H9 (cell line): ENCODE measurements at regions not wholly inside any gene's neighbourhood (a gene's known extent, or its start where the extent isn't known, plus 50 kb on each side); places are given as distances from the start of the nearest gene placed in this dataset.

ENCODE experiments used
- DNase-seq: peaks from one replicate; pipeline ENCODE4 v3.0.0-alpha.2; 2017
- H2AFZ ChIP-seq: one replicate; pipeline ENCODE4 v1.6.1; 2013; ENCODE audit warnings: mild to moderate bottlenecking, low read length, control low read depth, moderate library complexity
- H2AK5ac ChIP-seq: 2 replicates; pipeline ENCODE4 v1.6.1; 2013; ENCODE audit warnings: low read length, control low read depth, mixed read lengths; ENCODE audit not compliant: insufficient read length
- H2BK120ac ChIP-seq: one replicate; pipeline ENCODE4 v1.6.1; 2013; ENCODE audit warnings: low read depth, mild to moderate bottlenecking, low read length, control low read depth, inconsistent platforms; ENCODE audit not compliant: poor library complexity, severe bottlenecking
- H2BK12ac ChIP-seq: 2 replicates; pipeline ENCODE4 v1.6.1; 2013; ENCODE audit warnings: low read length, control low read depth, mixed read lengths, low read depth; ENCODE audit not compliant: insufficient read length
- H2BK15ac ChIP-seq: 2 replicates; pipeline ENCODE4 v1.6.1; 2013; ENCODE audit warnings: low read depth, low read length, control low read depth
- H2BK20ac ChIP-seq: one replicate; pipeline ENCODE4 v1.6.1; 2013; ENCODE audit warnings: low read depth, mild to moderate bottlenecking, low read length, control low read depth, inconsistent platforms; ENCODE audit not compliant: poor library complexity, severe bottlenecking
- H2BK5ac ChIP-seq: 2 replicates; pipeline ENCODE4 v1.6.1; 2013; ENCODE audit warnings: low read length, control low read depth, mixed read lengths; ENCODE audit not compliant: insufficient read length
- H3K14ac ChIP-seq: 2 replicates; pipeline ENCODE4 v1.6.1; 2013; ENCODE audit warnings: low read length, control low read depth; ENCODE audit not compliant: insufficient read depth
- H3K18ac ChIP-seq: 2 replicates; pipeline ENCODE4 v1.6.1; 2013; ENCODE audit warnings: low read depth, mild to moderate bottlenecking, mixed read lengths, low read length, control low read depth; ENCODE audit not compliant: insufficient read length
- H3K23ac ChIP-seq: 2 replicates; pipeline ENCODE4 v1.6.1; 2013; ENCODE audit warnings: low read length, control low read depth, mixed read lengths, low read depth; ENCODE audit not compliant: insufficient read length
- H3K23me2 ChIP-seq: 2 replicates; pipeline ENCODE4 v1.6.1; 2013; ENCODE audit warnings: low read depth, mild to moderate bottlenecking, mixed read lengths, low read length, control low read depth; ENCODE audit not compliant: insufficient read length, poor library complexity, severe bottlenecking
- H3K27ac ChIP-seq: 2 replicates; pipeline ENCODE4 v1.5.1; 2013; ENCODE audit warnings: low read length, control low read depth, mixed read lengths, low read depth; ENCODE audit not compliant: insufficient read length
- H3K27me3 ChIP-seq: 2 replicates; pipeline ENCODE4 v1.6.1; 2013; ENCODE audit warnings: low read length, control low read depth, inconsistent platforms; ENCODE audit not compliant: insufficient read depth
- H3K4ac ChIP-seq: 2 replicates; pipeline ENCODE4 v1.6.1; 2013; ENCODE audit warnings: low read depth, mild to moderate bottlenecking, control low read depth, inconsistent platforms, low read length, moderate library complexity
- H3K4me1 ChIP-seq: 2 replicates; pipeline ENCODE4 v1.6.1; 2013; ENCODE audit warnings: low read length, control low read depth, inconsistent platforms; ENCODE audit not compliant: insufficient read depth
- H3K4me2 ChIP-seq: 2 replicates; pipeline ENCODE4 v1.6.1; 2013; ENCODE audit warnings: low read length, control low read depth, mixed read lengths; ENCODE audit not compliant: insufficient read length, insufficient read depth
- H3K56ac ChIP-seq: 2 replicates; pipeline ENCODE4 v1.6.1; 2013; ENCODE audit warnings: low read depth, mild to moderate bottlenecking, mixed read lengths, low read length, control low read depth; ENCODE audit not compliant: insufficient read length
- H3K79me1 ChIP-seq: 2 replicates; pipeline ENCODE4 v1.6.1; 2013; ENCODE audit warnings: low read depth, mild to moderate bottlenecking, moderate library complexity, low read length, control low read depth, inconsistent platforms; ENCODE audit not compliant: insufficient read depth, poor library complexity, severe bottlenecking
- H3K79me2 ChIP-seq: 2 replicates; pipeline ENCODE4 v1.6.1; 2013; ENCODE audit warnings: low read length, control low read depth, inconsistent platforms; ENCODE audit not compliant: insufficient read depth
- H3K9ac ChIP-seq: 2 replicates; pipeline ENCODE4 v1.6.1; 2013; ENCODE audit warnings: low read length, control low read depth, mixed read lengths; ENCODE audit not compliant: insufficient read length; ENCODE audit errors: extremely low read depth
- H3K9me3 ChIP-seq: one replicate; pipeline ENCODE4 v1.6.1; 2013; ENCODE audit warnings: low read depth, low read length, inconsistent platforms; ENCODE audit not compliant: control insufficient read depth
- H3T11ph ChIP-seq: one replicate; pipeline ENCODE4 v1.6.1; 2013; ENCODE audit warnings: mild to moderate bottlenecking, low read length, control low read depth, inconsistent platforms
- H4K20me1 ChIP-seq: one replicate; pipeline ENCODE4 v1.6.1; 2013; ENCODE audit not compliant: control insufficient read depth, insufficient read length, insufficient read depth
- H4K5ac ChIP-seq: 2 replicates; pipeline ENCODE4 v1.6.1; 2013; ENCODE audit warnings: low read depth, mild to moderate bottlenecking, mixed read lengths, low read length, control low read depth; ENCODE audit not compliant: insufficient read length
- H4K8ac ChIP-seq: replicated peaks from 2 replicates; pipeline ENCODE4 v1.6.1; 2013; ENCODE audit warnings: low read length, control low read depth, mixed read lengths, low read depth; ENCODE audit not compliant: insufficient read length
- H4K91ac ChIP-seq: 2 replicates; pipeline ENCODE4 v1.6.1; 2013; ENCODE audit warnings: low read depth, mild to moderate bottlenecking, moderate library complexity, mixed read lengths, low read length, control low read depth; ENCODE audit not compliant: insufficient read length
- H3K27ac Mint-ChIP-seq, 3 experiments: 2 replicates in 2 of 3; 3 replicates in 1 of 3; pipeline ENCODE4 v1.8.0; 2020 to 2021; ENCODE audit warnings: mixed read lengths in 3 of 3, mild to moderate bottlenecking in 1 of 3, moderate library complexity in 1 of 3
- H3K27me3 Mint-ChIP-seq: 2 replicates; pipeline ENCODE4 v1.8.0; 2021; ENCODE audit warnings: low read depth, mild to moderate bottlenecking, moderate library complexity, mixed read lengths
- H3K36me3 Mint-ChIP-seq, 3 experiments: 2 replicates in 2 of 3; 3 replicates in 1 of 3; pipeline ENCODE4 v1.8.0; 2020 to 2021; ENCODE audit warnings: low read depth in 3 of 3, mixed read lengths in 3 of 3; ENCODE audit not compliant: insufficient read depth in 1 of 3
- H3K4me1 Mint-ChIP-seq, 2 experiments: 2 replicates each; pipeline ENCODE4 v1.8.0; 2020; ENCODE audit warnings: mixed read lengths in 2 of 2
- H3K4me3 Mint-ChIP-seq, 2 experiments: 2 replicates in 1 of 2; 3 replicates in 1 of 2; pipeline ENCODE4 v1.8.0; 2020 to 2021; ENCODE audit warnings: mild to moderate bottlenecking in 2 of 2, mixed read lengths in 2 of 2, moderate library complexity in 1 of 2
- H3K9me3 Mint-ChIP-seq, 2 experiments: 2 replicates in 1 of 2; 3 replicates in 1 of 2; pipeline ENCODE4 v1.8.0; 2020; ENCODE audit warnings: mild to moderate bottlenecking in 2 of 2, mixed read lengths in 2 of 2, moderate library complexity in 1 of 2
- CTCF ChIP-seq: fragments of 200-600 bp; sonication (generic); conservative IDR thresholded peaks from 3 replicates; pipeline ENCODE4 v1.8.0; 2021; ENCODE audit warnings: antibody characterized with exemption, mild to moderate bottlenecking
- WGBS: extraction: QIAGEN DNeasy Blood & Tissue Kit; methylation state at CpG from one replicate; pipeline ENCODE4 v1.1.7; 2013; ENCODE audit warnings: missing lambda C conversion rate, low lambda C conversion rate, mixed read lengths; ENCODE audit not compliant: insufficient read length; ENCODE audit errors: extremely low coverage; 5-methylcytosine and 5-hydroxymethylcytosine counted together

DNA sequence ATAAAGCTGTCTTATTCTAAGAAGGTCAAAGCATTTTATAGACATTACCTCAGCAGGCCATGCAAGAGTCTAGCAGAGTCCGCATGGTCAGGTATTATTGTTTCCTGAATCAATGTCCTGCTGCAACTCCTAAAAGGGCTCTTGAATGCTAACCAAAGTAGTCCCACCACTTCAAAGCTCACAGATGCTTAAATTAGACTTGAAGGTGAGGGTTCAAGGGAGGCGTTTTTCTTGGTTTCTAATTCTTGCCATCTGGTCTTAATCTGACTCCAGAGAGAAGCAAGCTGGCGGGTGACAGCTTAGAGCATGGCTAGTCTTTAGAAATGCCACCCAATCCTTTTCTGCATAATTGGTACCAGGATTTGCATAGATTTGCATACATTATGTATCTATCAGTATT lies 226.3 kb downstream of the MREG start:
- TF ChIP-seq CTCF = no peak

More for the DNA sequence above, 226.3 kb downstream of the MREG start:
- Histone ChIP-seq H3K23ac (no peak overlapping the region), H2BK20ac (no peak overlapping the region), H2BK15ac (no peak overlapping the region), H4K91ac (no peak overlapping the region), H3K4me1 (peaks cover 5% of the 10 kb centered on the region; the same call in 1 of the 2 replicates), H3K9me3 (no peaks in the 10 kb centered on the region), H3K27ac (no peak overlapping the region), H3K4me2 (no peak overlapping the region), H2AK5ac (no peak overlapping the region), H3K79me1 (no peaks in the 10 kb centered on the region), H2AFZ (no peak overlapping the region), H3K9ac (no peak overlapping the region), H3K4ac (no peak overlapping the region), H2BK12ac (no peak overlapping the region), H4K5ac (no peak overlapping the region), H4K8ac (no peak overlapping the region), H3K79me2 (no peaks in the 10 kb centered on the region), H3K18ac (no peak overlapping the region), H4K20me1 (no peaks in the 10 kb centered on the region), H3K56ac (no peak overlapping the region), H3K23me2 (no peaks in the 10 kb centered on the region), H3T11ph (no peak overlapping the region), H2BK5ac (no peak overlapping the region), H3K27me3 (no peaks in the 10 kb centered on the region), H3K14ac (no peak overlapping the region), H2BK120ac (no peak overlapping the region)
- DNase-seq = no peak
- Mint-ChIP-seq H3K9me3 (no peaks in the 10 kb centered on the region), H3K4me3 (no peak overlapping the region), H3K27ac (no peak overlapping the region), H3K36me3 (no peaks in the 10 kb centered on the region), H3K27me3 (no peaks in the 10 kb centered on the region), H3K4me1 (peaks cover 10 to 32% of the 10 kb centered on the region in 2 experiments)
- no CpG with 5 or more reads among the region's 3 CpGs for WGBS
